ENCODE measurements at regions not wholly inside any gene's neighbourhood (a gene's known extent, or its start where the extent isn't known, plus 50 kb on each side); places are given as distances from the start of the nearest gene placed in this dataset.

- TF ChIP-seq CTCF (IDR thresholded peaks at IDR 0.05; ENCODE audit: low read depth, low read length): no peak
- no peak for DNase-seq (ENCODE audit: extremely low read depth, low read depth)
Measured at GRCh38 chr4:79689740-79690139, 281.7 kb upstream of the GK2 start.

- no peak for TF ChIP-seq CTCF (IDR thresholded peaks at IDR 0.05; ENCODE audit: low read depth, low read length)
- DNase-seq (ENCODE audit: extremely low read depth, low read depth): no peak
Measured at GRCh38 chr4:79688691-79689090, 280.7 kb upstream of the GK2 start.

- no peak for DNase-seq (ENCODE audit: extremely low read depth, low read depth)
- no peak for TF ChIP-seq CTCF (IDR thresholded peaks at IDR 0.05; ENCODE audit: low read depth, low read length)
Measured at GRCh38 chr4:79687006-79687405, 279.0 kb upstream of the GK2 start.

- TF ChIP-seq CTCF (IDR thresholded peaks at IDR 0.05; ENCODE audit: low read depth, low read length): no peak
- DNase-seq (ENCODE audit: extremely low read depth, low read depth): no peak
Measured at GRCh38 chr4:79685542-79685941, 277.5 kb upstream of the GK2 start.

- no peak for DNase-seq (ENCODE audit: extremely low read depth, low read depth)
- no peak for TF ChIP-seq CTCF (IDR thresholded peaks at IDR 0.05; ENCODE audit: low read depth, low read length)
Measured at GRCh38 chr4:79684516-79684915, 276.5 kb upstream of the GK2 start.

GRCh38 chr4:79682801-79683530 is 274.9 kb upstream of the GK2 start:
- DNase-seq (ENCODE audit: extremely low read depth, low read depth): no peak

GRCh38 chr4:79682161-79682560 is 274.1 kb upstream of the GK2 start:
- TF ChIP-seq CTCF (IDR thresholded peaks at IDR 0.05; ENCODE audit: low read depth, low read length): no peak
- no peak for DNase-seq (ENCODE audit: extremely low read depth, low read depth)

More at GRCh38 chr4:79682801-79683530, 274.9 kb upstream of the GK2 start:
- TF ChIP-seq CTCF (IDR thresholded peaks at IDR 0.05; ENCODE audit: low read depth, low read length): no peak
